K562 (cell line): ENCODE measurements at regions not wholly inside any gene's neighbourhood (a gene's known extent, or its start where the extent isn't known, plus 50 kb on each side); places are given as distances from the start of the nearest gene placed in this dataset.

ENCODE experiments used
- ATAC-seq: fragments of 200-7000 bp; cut with Tn5 transposase; 3 replicates; pipeline ENCODE4 v1.9.1; 2020; ENCODE audit warnings: moderate library complexity
- BruUV-seq: library from RNA; stranded (reverse); fragments of 400-500 nt; replicated peaks from 2 replicates; lab custom pipeline; 2021; lab: Mats Ljungman, UMichigan
- CTCF ChIA-PET: fragments of 300-600 bp; formaldehyde crosslinking; extraction: SDS; loops from one replicate; lab custom pipeline; 2021; ENCODE audit warnings: low intra/inter-chr PET ratio; lab: Yijun Ruan, JAX
- POLR2A ChIA-PET: fragments of 300-600, 350-650 bp; sonication (Branson Sonifier 250); formaldehyde crosslinking; extraction: SDS; loops from one replicate; lab custom pipeline; 2021; ENCODE audit warnings: antibody characterized with exemption, inconsistent platforms; lab: Yijun Ruan, JAX
- DNase-seq, 4 experiments: peaks; one replicate each; pipeline versions ENCODE4 v3.0.0 to v3.0.0-alpha.2; 2011 to 2018; ENCODE audit warnings: low spot score in 3 of 4, mixed read lengths in 3 of 4; ENCODE audit errors: extremely low read depth in 1 of 4
- FAIRE-seq: peaks from 2 replicates; lab custom pipeline; 2011; peaks lifted over from hg19 to GRCh38; lab: Jason Lieb, UNC
- H2AFZ ChIP-seq: 2 replicates; pipeline ENCODE4 v1.6.0; 2011; ENCODE audit warnings: low read depth, low read length, control low read depth, inconsistent platforms
- H3K27ac ChIP-seq: fragments of 200-600 bp; 3 replicates; pipeline ENCODE4 v1.8.0; 2011; ENCODE audit warnings: low read depth, mild to moderate bottlenecking, control low read depth, inconsistent platforms, low read length, moderate library complexity, mixed read lengths; ENCODE audit errors: extremely low read depth
- H3K27me3 ChIP-seq, 2 experiments: fragments of 300-600 bp in 1 of 2; 2 replicates in 1 of 2; 3 replicates in 1 of 2; pipeline versions ENCODE4 v1.6.0 to v1.8.0; 2011; ENCODE audit warnings: inconsistent platforms in 2 of 2, low read length in 2 of 2, mild to moderate bottlenecking in 1 of 2, mixed read lengths in 1 of 2, moderate library complexity in 1 of 2; ENCODE audit not compliant: control insufficient read depth in 2 of 2, insufficient read depth in 2 of 2
- H3K36me3 ChIP-seq: fragments of 300-600 bp; 3 replicates; pipeline ENCODE4 v1.8.0; 2011; ENCODE audit warnings: mild to moderate bottlenecking, low read length, inconsistent platforms; ENCODE audit not compliant: control insufficient read depth, insufficient read depth
- H3K4me1 ChIP-seq, 2 experiments: fragments of 200-600 bp in 1 of 2; replicated peaks in 1 of 2; 2 replicates in 1 of 2; 3 replicates in 1 of 2; pipeline versions ENCODE4 v1.5.1 to v1.8.0; 2011; ENCODE audit warnings: inconsistent platforms in 2 of 2, low read length in 2 of 2, mild to moderate bottlenecking in 1 of 2, mixed read lengths in 1 of 2, moderate library complexity in 1 of 2; ENCODE audit not compliant: control insufficient read depth in 2 of 2, insufficient read depth in 2 of 2
- H3K4me2 ChIP-seq: 2 replicates; pipeline ENCODE4 v1.6.1; 2011; ENCODE audit warnings: low read length, control low read depth, inconsistent platforms, mixed read lengths; ENCODE audit not compliant: insufficient read depth
- H3K4me3 ChIP-seq: fragments of 200-600 bp; sonication (generic), shearing (Covaris generic); 2 replicates; pipeline ENCODE4 v1.5.1; 2016; ENCODE audit warnings: control low read depth, inconsistent platforms
- H3K79me2 ChIP-seq: fragments of 200-600 bp; 3 replicates; pipeline ENCODE4 v1.8.0; 2011; ENCODE audit warnings: low read length, inconsistent platforms; ENCODE audit not compliant: control insufficient read depth, insufficient read depth
- H3K9ac ChIP-seq, 2 experiments: 2 replicates each; pipeline versions ENCODE4 v1.6.0 to v1.6.1; 2011; ENCODE audit warnings: low read depth in 2 of 2, low read length in 2 of 2, control low read depth in 1 of 2, inconsistent platforms in 1 of 2, mild to moderate bottlenecking in 1 of 2, mixed read lengths in 1 of 2; ENCODE audit not compliant: insufficient read depth in 1 of 2
- H3K9me1 ChIP-seq: one replicate; pipeline ENCODE4 v1.6.0; 2011; ENCODE audit warnings: inconsistent platforms, mild to moderate bottlenecking, low read length, moderate library complexity; ENCODE audit not compliant: control insufficient read depth, insufficient read depth
- H3K9me3 ChIP-seq: replicated peaks from 2 replicates; pipeline ENCODE4 v1.5.1; 2011; ENCODE audit warnings: low read depth, low read length, inconsistent platforms; ENCODE audit not compliant: control insufficient read depth, insufficient read depth
- H4K20me1 ChIP-seq: replicated peaks from 2 replicates; pipeline ENCODE4 v1.6.1; 2011; ENCODE audit warnings: low read length, inconsistent platforms, mixed read lengths; ENCODE audit not compliant: control insufficient read depth, insufficient read depth
- BRD9 ChIP-seq: fragments of 450-650 bp; IDR thresholded peaks from 2 replicates; pipeline ENCODE4 v1.6.1; 2018; ENCODE audit warnings: low read depth; ENCODE audit not compliant: partially characterized antibody
- DACH1 ChIP-seq: fragments of 450-650 bp; IDR thresholded peaks from 2 replicates; pipeline ENCODE4 v1.6.1; 2018; ENCODE audit not compliant: partially characterized antibody
- EP300 ChIP-seq: IDR thresholded peaks from 2 replicates; pipeline ENCODE4 v1.6.1; 2012; ENCODE audit warnings: low read length, improper control_type of control experiment
- ESRRB ChIP-seq: fragments of 250-450 bp; sonication (Bioruptor Pico); IDR thresholded peaks from 2 replicates; pipeline ENCODE4 v1.5.0; 2020; ENCODE audit warnings: mild to moderate bottlenecking, moderate library complexity, borderline replicate concordance
- ETV5 ChIP-seq: sonication (generic); formaldehyde crosslinking; IDR thresholded peaks from 2 replicates; pipeline ENCODE4 v1.4.0; 2020; ENCODE audit warnings: low read depth, mild to moderate bottlenecking, missing genetic modification reagents
- GABPB1 ChIP-seq: sonication (generic); formaldehyde crosslinking; IDR thresholded peaks from 2 replicates; pipeline ENCODE4 v1.8.0; 2022; ENCODE audit warnings: mild to moderate bottlenecking, missing genetic modification reagents
- MAFF ChIP-seq: IDR thresholded peaks from 2 replicates; pipeline ENCODE4 v1.6.1; 2012; ENCODE audit warnings: low read length, improper control_type of control experiment
- NUFIP1 ChIP-seq: fragments of 450-650 bp; IDR thresholded peaks from 2 replicates; pipeline ENCODE4 v1.6.1; 2018; ENCODE audit not compliant: partially characterized antibody
- SAP30 ChIP-seq: fragments of 200-600 bp; sonication (generic); IDR thresholded peaks from 2 replicates; pipeline ENCODE4 v1.6.1; 2012; ENCODE audit warnings: borderline replicate concordance, low read depth, mild to moderate bottlenecking, moderate library complexity, low read length, control low read depth, inconsistent platforms; ENCODE audit not compliant: insufficient read depth, poor library complexity, severe bottlenecking
- TRIM28 ChIP-seq: fragments of 450-650 bp; IDR thresholded peaks from 2 replicates; pipeline ENCODE4 v1.6.1; 2017
- USF2 ChIP-seq: sonication (generic); formaldehyde crosslinking; IDR thresholded peaks from 2 replicates; pipeline ENCODE4 v1.5.0; 2020; ENCODE audit warnings: missing genetic modification reagents
- ZNF146 ChIP-seq: IDR thresholded peaks from one replicate; pipeline ENCODE4 v1.6.1; 2018; ENCODE audit warnings: missing compliant biosample characterization; ENCODE audit not compliant: unreplicated experiment
- ZNF280B ChIP-seq: fragments of 250-450 bp; sonication (Bioruptor Pico); IDR thresholded peaks from 2 replicates; pipeline ENCODE4 v1.5.1; 2021; ENCODE audit warnings: mild to moderate bottlenecking
- ZNF507 ChIP-seq: conservative IDR thresholded peaks from 2 replicates; pipeline ENCODE4 v1.6.1; 2017; ENCODE audit warnings: missing genetic modification characterization, missing compliant biosample characterization
- ZNF766 ChIP-seq: fragments of 200-800 bp; sonication (Bioruptor generic); conservative IDR thresholded peaks from 2 replicates; pipeline ENCODE4 v1.6.1; 2016; ENCODE audit warnings: missing genetic modification characterization, missing compliant biosample characterization
- ZNF77 ChIP-seq: fragments of 250-450 bp; sonication (Bioruptor Pico); IDR thresholded peaks from 2 replicates; pipeline ENCODE4 v1.5.0; 2020
- in situ Hi-C: fragments of 300-500 bp; cut with MboI; formaldehyde crosslinking; loops from 4 replicates; pipeline ENCODE4 v1.15.0; 2018; ENCODE audit warnings: inconsistent platforms, mixed read lengths
- intact Hi-C: fragments of 100-400 bp; cut with micrococcal nuclease; formaldehyde crosslinking; loops from 2 replicates; pipeline ENCODE4 v1.14.2; 2022
- TF ChIP-seq, protein P1 (sequence below): sonication (generic); formaldehyde crosslinking; IDR thresholded peaks from 2 replicates; pipeline ENCODE4 v1.8.0; 2023; ENCODE audit warnings: mild to moderate bottlenecking, missing genetic modification reagents
- TF ChIP-seq, protein P2 (sequence below): fragments of 450-650 bp; formaldehyde crosslinking; IDR thresholded peaks from 2 replicates; pipeline ENCODE4 v1.4.0; 2022; ENCODE audit warnings: missing genetic modification characterization

DNA sequence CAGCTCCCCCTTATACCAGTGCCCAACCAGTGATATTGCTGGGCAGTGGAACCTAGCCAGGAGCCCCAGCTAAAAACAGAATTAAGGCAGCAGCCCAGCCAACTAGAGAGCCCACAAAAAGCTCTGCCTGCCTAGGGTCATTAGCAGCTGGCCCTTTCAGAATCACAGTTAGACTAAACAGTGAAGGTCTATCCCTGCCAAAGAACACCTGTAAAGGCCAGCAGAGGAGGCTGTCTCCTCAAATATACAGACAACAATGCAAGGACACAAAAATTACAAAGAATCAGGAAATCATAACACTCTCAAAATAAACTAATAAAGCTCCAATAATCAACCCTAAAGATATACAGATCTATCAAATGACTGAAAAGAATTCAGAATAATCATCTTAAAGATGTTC is 77.8 kb upstream of the HTR1E start:
- no peak overlapping the region for H3K27ac ChIP-seq
- intact Hi-C loops, result loop anchor here (5.0 to 10.0 kb wide), 2 partner anchors 267 to 935 kb away; no protein-coding TSS in a partner anchor
- H3K4me2 ChIP-seq, result no peak overlapping the region
- H3K36me3 ChIP-seq, result no peaks in the 10 kb centered on the region
- H3K9me3 ChIP-seq, result no peaks in the 10 kb centered on the region
- CTCF ChIA-PET, result no interaction called here
- H3K9ac ChIP-seq, result no peak overlapping the region
- no peaks in the 10 kb centered on the region for H3K27me3 ChIP-seq
- no peaks in the 10 kb centered on the region for H3K79me2 ChIP-seq
- H2AFZ ChIP-seq, result no peak overlapping the region
- no peak for ATAC-seq
- no peaks in the 10 kb centered on the region for H3K4me1 ChIP-seq
- no peak overlapping the region for H3K4me3 ChIP-seq
- DNase-seq, result no peak
- FAIRE-seq, result no peak
- POLR2A ChIA-PET, result no interaction called here
- TF ChIP-seq USF2 (CRISPR knock-in tag), result no peak
- TF ChIP-seq ZNF77 (CRISPR knock-in tag), result no peak
- TF ChIP-seq TRIM28, result no peak
- TF ChIP-seq, protein P1, sequence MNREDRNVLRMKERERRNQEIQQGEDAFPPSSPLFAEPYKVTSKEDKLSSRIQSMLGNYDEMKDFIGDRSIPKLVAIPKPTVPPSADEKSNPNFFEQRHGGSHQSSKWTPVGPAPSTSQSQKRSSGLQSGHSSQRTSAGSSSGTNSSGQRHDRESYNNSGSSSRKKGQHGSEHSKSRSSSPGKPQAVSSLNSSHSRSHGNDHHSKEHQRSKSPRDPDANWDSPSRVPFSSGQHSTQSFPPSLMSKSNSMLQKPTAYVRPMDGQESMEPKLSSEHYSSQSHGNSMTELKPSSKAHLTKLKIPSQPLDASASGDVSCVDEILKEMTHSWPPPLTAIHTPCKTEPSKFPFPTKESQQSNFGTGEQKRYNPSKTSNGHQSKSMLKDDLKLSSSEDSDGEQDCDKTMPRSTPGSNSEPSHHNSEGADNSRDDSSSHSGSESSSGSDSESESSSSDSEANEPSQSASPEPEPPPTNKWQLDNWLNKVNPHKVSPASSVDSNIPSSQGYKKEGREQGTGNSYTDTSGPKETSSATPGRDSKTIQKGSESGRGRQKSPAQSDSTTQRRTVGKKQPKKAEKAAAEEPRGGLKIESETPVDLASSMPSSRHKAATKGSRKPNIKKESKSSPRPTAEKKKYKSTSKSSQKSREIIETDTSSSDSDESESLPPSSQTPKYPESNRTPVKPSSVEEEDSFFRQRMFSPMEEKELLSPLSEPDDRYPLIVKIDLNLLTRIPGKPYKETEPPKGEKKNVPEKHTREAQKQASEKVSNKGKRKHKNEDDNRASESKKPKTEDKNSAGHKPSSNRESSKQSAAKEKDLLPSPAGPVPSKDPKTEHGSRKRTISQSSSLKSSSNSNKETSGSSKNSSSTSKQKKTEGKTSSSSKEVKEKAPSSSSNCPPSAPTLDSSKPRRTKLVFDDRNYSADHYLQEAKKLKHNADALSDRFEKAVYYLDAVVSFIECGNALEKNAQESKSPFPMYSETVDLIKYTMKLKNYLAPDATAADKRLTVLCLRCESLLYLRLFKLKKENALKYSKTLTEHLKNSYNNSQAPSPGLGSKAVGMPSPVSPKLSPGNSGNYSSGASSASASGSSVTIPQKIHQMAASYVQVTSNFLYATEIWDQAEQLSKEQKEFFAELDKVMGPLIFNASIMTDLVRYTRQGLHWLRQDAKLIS (CRISPR knock-in tag), result no peak
- TF ChIP-seq ZNF766, result no peak
- no peak for TF ChIP-seq EP300
- TF ChIP-seq NUFIP1, result no peak
- no peak for TF ChIP-seq SAP30
- no peak for TF ChIP-seq GABPB1 (CRISPR knock-in tag)
- no peak for TF ChIP-seq ZNF146 (CRISPR knock-in tag)
- TF ChIP-seq MAFF, result no peak
- TF ChIP-seq ZNF507 (tag), result no peak
- TF ChIP-seq, protein P2, sequence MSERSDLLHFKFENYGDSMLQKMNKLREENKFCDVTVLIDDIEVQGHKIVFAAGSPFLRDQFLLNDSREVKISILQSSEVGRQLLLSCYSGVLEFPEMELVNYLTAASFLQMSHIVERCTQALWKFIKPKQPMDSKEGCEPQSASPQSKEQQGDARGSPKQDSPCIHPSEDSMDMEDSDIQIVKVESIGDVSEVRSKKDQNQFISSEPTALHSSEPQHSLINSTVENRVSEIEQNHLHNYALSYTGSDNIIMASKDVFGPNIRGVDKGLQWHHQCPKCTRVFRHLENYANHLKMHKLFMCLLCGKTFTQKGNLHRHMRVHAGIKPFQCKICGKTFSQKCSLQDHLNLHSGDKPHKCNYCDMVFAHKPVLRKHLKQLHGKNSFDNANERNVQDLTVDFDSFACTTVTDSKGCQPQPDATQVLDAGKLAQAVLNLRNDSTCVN (CRISPR knock-in tag), result no peak
- no peak for TF ChIP-seq ETV5 (CRISPR knock-in tag)
- no peak for TF ChIP-seq BRD9
- no peak for TF ChIP-seq ZNF280B
- TF ChIP-seq ESRRB (CRISPR knock-in tag), result no peak
- no peak for TF ChIP-seq DACH1
- TF ChIP-seq, all 486 proteins: peak for 0
- no peaks in the 10 kb centered on the region for H4K20me1 ChIP-seq
- no peaks in the 10 kb centered on the region for H3K9me1 ChIP-seq
- no TSS peak for BruUV-seq
- in situ Hi-C loops, result loop anchor here (10.0 kb wide), 1 partner anchor 295 kb away; no protein-coding TSS in a partner anchor
